Right atrium auricular region (tissue), 2 donors: ENCODE measurements at regions not wholly inside any gene's neighbourhood (a gene's known extent, or its start where the extent isn't known, plus 50 kb on each side); places are given as distances from the start of the nearest gene placed in this dataset.

Experiments used
- DNase-seq: peaks from one replicate; pipeline ENCODE4 v3.0.0-alpha.2; 2019; ENCODE audit warnings: low spot score
- H3K27ac ChIP-seq, 2 donors: fragments of 200-600 bp; sonication (generic); 1 replicate in 1 of 2; 2 replicates in 1 of 2; pipeline ENCODE4 v1.5.1; 2016 to 2019
- H3K27me3 ChIP-seq, 2 donors: fragments of 200-600 bp; sonication (generic); one replicate each; pipeline versions ENCODE4 v1.5.1 to v1.6.0; 2017 to 2019
- H3K36me3 ChIP-seq: fragments of 200-600 bp; sonication (generic); one replicate; pipeline ENCODE4 v1.5.1; 2016
- H3K4me1 ChIP-seq, 2 donors: fragments of 200-600 bp; sonication (generic); one replicate each; pipeline versions ENCODE4 v1.5.1 to v1.6.0; 2017 to 2019
- H3K4me3 ChIP-seq, 2 donors: fragments of 200-600 bp; sonication (generic); 1 replicate in 1 of 2; 2 replicates in 1 of 2; pipeline ENCODE4 v1.5.1; 2017 to 2019; ENCODE audit warnings: mild to moderate bottlenecking in 1 of 2, moderate library complexity in 1 of 2
- H3K9me3 ChIP-seq, 2 donors: fragments of 200-600 bp; sonication (generic); one replicate each; pipeline ENCODE4 v1.5.1; 2019
- TF ChIP-seq, protein P1 (sequence below), 2 donors: fragments of 200-600 bp; sonication (generic); IDR thresholded peaks; one replicate each; pipeline ENCODE4 v1.5.1; 2019; ENCODE audit warnings: antibody characterized with exemption in 2 of 2

DNA sequence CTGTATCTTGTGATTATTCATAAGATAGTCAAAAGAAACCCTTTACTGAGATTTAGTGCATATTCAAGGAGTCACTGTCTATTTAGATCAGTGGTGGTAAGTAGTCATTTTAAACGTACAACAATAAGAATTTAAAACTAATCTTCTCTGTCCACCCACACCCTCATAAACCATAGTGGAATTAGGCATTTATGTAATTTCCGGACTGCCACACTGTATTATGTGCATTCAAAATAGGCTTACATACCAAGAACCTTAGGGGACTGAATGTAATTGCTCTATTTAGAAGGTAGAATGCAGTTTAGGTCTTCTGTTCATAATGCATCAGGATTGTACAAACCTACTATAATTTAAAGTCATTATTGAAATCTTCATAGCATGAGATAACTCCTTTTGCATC is 685.4 kb downstream of the TENT5A start:
- DNase-seq: no peak
- Histone ChIP-seq H3K4me1 (no peaks in the 10 kb centered on the region), H3K27ac (no peak overlapping the region), H3K4me3 (no peak overlapping the region), H3K9me3 (no peaks in the 10 kb centered on the region), H3K27me3 (no peaks in the 10 kb centered on the region), H3K36me3 (no peaks in the 10 kb centered on the region)
- TF ChIP-seq, protein P1, sequence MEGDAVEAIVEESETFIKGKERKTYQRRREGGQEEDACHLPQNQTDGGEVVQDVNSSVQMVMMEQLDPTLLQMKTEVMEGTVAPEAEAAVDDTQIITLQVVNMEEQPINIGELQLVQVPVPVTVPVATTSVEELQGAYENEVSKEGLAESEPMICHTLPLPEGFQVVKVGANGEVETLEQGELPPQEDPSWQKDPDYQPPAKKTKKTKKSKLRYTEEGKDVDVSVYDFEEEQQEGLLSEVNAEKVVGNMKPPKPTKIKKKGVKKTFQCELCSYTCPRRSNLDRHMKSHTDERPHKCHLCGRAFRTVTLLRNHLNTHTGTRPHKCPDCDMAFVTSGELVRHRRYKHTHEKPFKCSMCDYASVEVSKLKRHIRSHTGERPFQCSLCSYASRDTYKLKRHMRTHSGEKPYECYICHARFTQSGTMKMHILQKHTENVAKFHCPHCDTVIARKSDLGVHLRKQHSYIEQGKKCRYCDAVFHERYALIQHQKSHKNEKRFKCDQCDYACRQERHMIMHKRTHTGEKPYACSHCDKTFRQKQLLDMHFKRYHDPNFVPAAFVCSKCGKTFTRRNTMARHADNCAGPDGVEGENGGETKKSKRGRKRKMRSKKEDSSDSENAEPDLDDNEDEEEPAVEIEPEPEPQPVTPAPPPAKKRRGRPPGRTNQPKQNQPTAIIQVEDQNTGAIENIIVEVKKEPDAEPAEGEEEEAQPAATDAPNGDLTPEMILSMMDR (IDR thresholded peaks at IDR 0.05): no peak

DNA sequence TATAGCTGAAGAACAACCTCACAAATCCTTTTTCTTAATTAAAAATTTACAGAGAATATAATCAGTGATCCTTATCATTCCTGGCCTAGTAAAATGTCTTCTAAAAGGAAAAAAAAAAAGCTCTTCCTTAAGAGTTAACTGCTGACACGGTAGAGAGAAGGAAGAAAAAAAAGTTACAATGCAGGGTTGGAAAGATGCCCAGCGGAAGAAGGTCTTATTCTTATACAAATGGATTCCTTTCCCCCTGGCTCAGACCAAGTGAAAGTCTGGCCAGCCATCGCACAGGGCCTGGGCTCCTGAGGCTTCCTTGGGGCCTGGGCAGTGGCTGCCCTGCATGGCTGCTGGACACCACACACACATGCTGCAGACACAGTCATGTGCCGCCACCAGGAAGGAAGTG is 688.6 kb downstream of the TENT5A start:
- DNase-seq: no peak
- Histone ChIP-seq H3K9me3 (no peaks in the 10 kb centered on the region), H3K27me3 (no peaks in the 10 kb centered on the region), H3K4me3 (no peak overlapping the region), H3K36me3 (no peaks in the 10 kb centered on the region), H3K27ac (no peak overlapping the region), H3K4me1 (no peaks in the 10 kb centered on the region)
- TF ChIP-seq, protein P1 (IDR thresholded peaks at IDR 0.05): no peak

DNA sequence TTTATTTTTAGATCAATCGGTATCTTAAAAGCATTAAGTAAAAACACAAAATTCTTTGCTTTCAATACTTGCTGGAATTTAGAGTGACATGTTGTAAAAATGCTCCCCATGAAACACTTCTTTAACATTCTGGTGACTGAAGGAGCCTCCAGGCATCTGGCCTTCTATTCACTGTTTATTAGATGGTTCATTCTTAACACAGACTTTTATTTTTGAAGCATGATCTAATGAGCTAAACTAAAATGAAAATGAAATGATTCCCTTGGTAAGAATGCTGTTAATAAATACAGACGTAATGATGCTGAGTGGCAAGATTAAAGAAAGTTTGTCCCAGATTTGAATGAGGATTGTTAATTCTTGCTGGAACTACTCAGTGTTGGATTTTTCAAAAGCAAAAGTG is 698.4 kb downstream of the TENT5A start:
- Histone ChIP-seq H3K4me1 (no peaks in the 10 kb centered on the region), H3K27ac (no peak overlapping the region), H3K9me3 (no peaks in the 10 kb centered on the region), H3K27me3 (no peaks in the 10 kb centered on the region), H3K4me3 (no peak overlapping the region), H3K36me3 (no peaks in the 10 kb centered on the region)
- DNase-seq: no peak
- TF ChIP-seq, protein P1 (IDR thresholded peaks at IDR 0.05): no peak

GRCh38 chr6:81051952-81052351 is 700.5 kb downstream of the TENT5A start:
- DNase-seq: no peak
- H3K27ac ChIP-seq: no peak overlapping the region
- H3K4me3 ChIP-seq: no peak overlapping the region
- H3K36me3 ChIP-seq: no peaks in the 10 kb centered on the region
- TF ChIP-seq, protein P1 (IDR thresholded peaks at IDR 0.05): no peak
- H3K4me1 ChIP-seq: no peaks in the 10 kb centered on the region
- no peaks in the 10 kb centered on the region for H3K9me3 ChIP-seq
- H3K27me3 ChIP-seq: no peaks in the 10 kb centered on the region

GRCh38 chr6:81049425-81050042 is 702.9 kb downstream of the TENT5A start:
- Histone ChIP-seq H3K9me3 (no peaks in the 10 kb centered on the region), H3K4me3 (no peak overlapping the region), H3K4me1 (no peaks in the 10 kb centered on the region), H3K27ac (no peak overlapping the region), H3K27me3 (no peaks in the 10 kb centered on the region), H3K36me3 (no peaks in the 10 kb centered on the region)
- TF ChIP-seq, protein P1 (IDR thresholded peaks at IDR 0.05): no peak
- DNase-seq: no peak

DNA sequence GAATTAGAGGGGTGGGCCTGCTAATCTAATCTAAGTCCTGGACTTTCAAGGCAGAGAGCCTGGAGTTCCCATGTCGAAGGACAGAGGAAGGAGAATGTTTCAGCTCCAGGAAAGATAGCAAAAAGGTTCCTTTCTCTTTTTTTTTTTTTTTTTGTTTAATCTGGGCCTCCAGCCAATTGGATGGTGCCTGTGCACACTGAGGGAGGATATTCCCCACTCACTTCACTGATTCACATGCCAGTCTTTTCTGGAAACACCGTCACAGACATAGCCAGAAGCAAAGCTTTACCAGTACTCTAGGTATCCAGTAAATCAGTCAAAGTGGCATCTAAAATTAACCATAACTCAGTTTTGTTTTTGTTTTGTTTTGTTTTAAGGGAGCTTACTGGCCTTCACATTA is 721.1 kb downstream of the TENT5A start:
- TF ChIP-seq, protein P1 (IDR thresholded peaks at IDR 0.05): no peak
- peaks cover 0 to 9% of the 10 kb centered on the region in 2 donors for H3K4me1 ChIP-seq

More for the DNA sequence above, 721.1 kb downstream of the TENT5A start:
- no peak overlapping the region for H3K27ac ChIP-seq
- H3K4me3 ChIP-seq: no peak overlapping the region
- H3K9me3 ChIP-seq: no peaks in the 10 kb centered on the region
- H3K36me3 ChIP-seq: no peaks in the 10 kb centered on the region
- no peak for DNase-seq
- no peaks in the 10 kb centered on the region for H3K27me3 ChIP-seq
